Activated effector memory CD4-positive, alpha-beta T cell treated with anti-CD3 and anti-CD28 coated beads, Interleukin-2, amount 50 U/mL, for 16 hours (primary cell): ENCODE measurements at regions not wholly inside any gene's neighbourhood (a gene's known extent, or its start where the extent isn't known, plus 50 kb on each side); places are given as distances from the start of the nearest gene placed in this dataset.
"Not testable (repeated sequence)": the region's sequence is repeated elsewhere in the genome, so short reads cannot be mapped to it uniquely, and the experiment has no call there.

Source experiments
- DNase-seq: peaks from one replicate; pipeline ENCODE4 v3.0.0-alpha.2; 2020

- DNase-seq = no peak
These were observed 54.3 kb upstream of the CIT start for GRCh38 chr12:119931402-119931801.

- DNase-seq = no peak
These were observed 55.8 kb upstream of the CIT start for GRCh38 chr12:119932921-119933320.

GRCh38 chr12:119934780-119935179 is 54.3 kb upstream of the BICDL1 start:
- DNase-seq = not testable (repeated sequence)

- no peak for DNase-seq
These were observed 52.2 kb upstream of the BICDL1 start for GRCh38 chr12:119936705-119937311.

- peak; percentile 86 for DNase-seq
These were observed 50.9 kb upstream of the BICDL1 start for GRCh38 chr12:119938049-119938667.
